ENCODE measurements at regions not wholly inside any gene's neighbourhood (a gene's known extent, or its start where the extent isn't known, plus 50 kb on each side); places are given as distances from the start of the nearest gene placed in this dataset.
"Not testable (repeated sequence)": the region's sequence is repeated elsewhere in the genome, so short reads cannot be mapped to it uniquely, and the experiment has no call there.

- DNase-seq = peak; percentile 52
Observed at GRCh38 chr9:13810510-13810909, 503.4 kb downstream of the NFIB start.

- no peak for DNase-seq
Observed at GRCh38 chr9:13809401-13809800, 504.5 kb downstream of the NFIB start.

GRCh38 chr9:13807118-13807517 lies 506.8 kb downstream of the NFIB start:
- DNase-seq = no peak

GRCh38 chr9:13806714-13807113 lies 507.2 kb downstream of the NFIB start:
- DNase-seq = peak; percentile 8

DNA sequence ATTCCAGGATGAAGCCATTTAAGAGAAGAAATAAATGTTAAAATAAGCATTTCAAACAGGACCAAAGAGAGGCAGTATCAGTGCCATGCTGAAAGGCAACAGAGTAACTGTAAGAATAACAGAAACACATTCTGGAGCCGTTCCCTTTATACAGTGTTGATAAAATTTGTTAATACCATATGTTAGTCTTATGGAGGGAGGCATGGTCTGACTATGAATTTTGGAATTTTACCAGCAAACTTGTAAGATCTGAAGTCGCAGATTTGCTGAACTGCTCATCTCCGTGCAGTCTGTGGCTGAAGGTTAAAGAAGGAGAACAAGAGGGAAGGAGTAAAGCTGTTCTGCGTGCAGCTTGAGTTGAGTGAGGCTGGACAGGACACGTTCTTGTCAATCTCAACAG lies 508.4 kb downstream of the NFIB start:
- no peak for DNase-seq

- DNase-seq = peak; percentile 94
Observed at GRCh38 chr9:13804532-13804931, 509.4 kb downstream of the NFIB start.

- no peak for DNase-seq
Observed at GRCh38 chr9:13800776-13801175, 513.2 kb downstream of the NFIB start.

DNA sequence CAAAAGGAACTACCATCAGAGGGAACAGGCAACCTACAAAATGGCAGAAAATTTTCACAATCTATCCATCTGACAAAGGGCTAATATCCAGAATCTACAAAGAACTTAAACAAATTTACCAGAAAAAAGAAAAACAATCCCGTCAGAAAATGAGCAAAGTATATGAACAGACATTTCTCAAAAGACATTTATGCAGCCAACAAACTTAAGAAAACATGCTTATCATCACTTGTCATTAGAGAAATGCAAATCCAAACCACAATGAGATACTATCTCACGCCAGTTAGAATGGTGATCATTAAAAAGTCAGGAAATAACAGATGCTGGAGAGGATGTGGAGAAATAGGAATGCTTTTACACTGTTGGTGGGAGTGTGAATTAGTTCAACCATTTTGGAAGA lies 516.2 kb downstream of the NFIB start:
- DNase-seq = not testable (repeated sequence)

GRCh38 chr9:13791816-13792215 lies 512.3 kb upstream of the MPDZ start:
- no peak for DNase-seq

DNA sequence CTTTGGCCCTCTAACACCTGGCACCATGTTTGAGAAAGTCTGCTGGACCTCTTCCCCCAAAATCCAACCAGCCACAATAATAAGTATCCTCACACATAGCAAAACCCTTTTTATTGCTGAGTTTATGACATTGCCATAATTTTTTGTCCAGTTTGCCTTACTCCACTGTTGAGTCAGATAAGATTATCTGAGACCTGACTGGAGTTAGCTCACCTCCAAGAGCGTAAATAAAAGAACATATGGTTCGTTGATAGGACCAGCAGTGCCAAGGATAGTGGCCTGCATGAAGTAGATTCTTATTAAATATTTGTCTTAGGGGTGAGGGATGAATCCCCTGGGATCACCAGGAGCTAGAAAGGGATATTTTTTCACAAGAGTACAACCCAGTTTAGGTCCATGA lies 510.6 kb upstream of the MPDZ start:
- no peak for DNase-seq

GRCh38 chr9:13787234-13787833 lies 507.8 kb upstream of the MPDZ start:
- no peak for DNase-seq

DNA sequence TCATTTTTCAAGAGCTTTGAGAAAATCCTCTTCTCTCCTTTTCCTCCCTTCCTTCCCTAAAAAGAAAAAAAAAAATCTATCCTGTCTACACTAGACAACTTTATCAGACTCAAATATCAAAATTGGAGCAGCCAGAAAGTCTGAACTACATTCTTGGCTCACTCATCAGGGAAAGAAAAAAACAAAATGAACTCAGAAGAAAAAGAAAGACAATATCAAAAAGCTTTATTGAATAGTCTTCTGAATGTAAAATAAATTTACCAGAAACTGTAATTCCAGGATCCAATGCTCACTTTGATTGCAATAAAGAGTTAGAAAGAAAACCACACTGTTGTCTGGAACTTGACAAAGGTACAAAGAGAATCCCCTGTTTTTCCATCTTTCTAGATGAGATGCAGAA lies 507.2 kb upstream of the MPDZ start:
- no peak for DNase-seq

GRCh38 chr9:13786131-13786530 lies 506.6 kb upstream of the MPDZ start:
- DNase-seq = no peak

- DNase-seq = no peak
Observed at GRCh38 chr9:13779106-13779505, 499.6 kb upstream of the MPDZ start.

- DNase-seq = peak; percentile 12
Observed at GRCh38 chr9:13778631-13779030, 499.1 kb upstream of the MPDZ start.

- no peak for DNase-seq
Observed at GRCh38 chr9:13770956-13771355, 491.5 kb upstream of the MPDZ start.

DNA sequence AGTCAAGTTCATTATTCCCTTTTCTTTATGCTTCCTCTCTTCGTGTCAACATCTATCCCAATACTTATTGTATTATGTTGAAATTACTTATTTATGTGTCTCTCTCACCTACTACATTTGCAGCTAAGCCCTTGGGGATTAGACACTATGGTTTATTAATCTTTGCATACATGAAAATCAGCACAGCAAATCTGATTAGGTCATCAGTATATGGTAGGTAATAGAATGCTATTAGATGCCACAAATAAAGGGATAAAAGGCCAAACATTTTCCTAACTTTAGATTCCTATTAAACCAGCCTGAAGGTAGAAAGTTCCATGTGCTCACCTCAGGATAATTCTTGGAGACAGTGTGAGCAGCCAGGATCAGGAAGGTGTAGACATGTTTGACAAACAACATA lies 490.1 kb upstream of the MPDZ start:
- DNase-seq = no peak

- no peak for DNase-seq
Observed at GRCh38 chr9:13769006-13769405, 489.5 kb upstream of the MPDZ start.

GRCh38 chr9:13762209-13762608 lies 482.7 kb upstream of the MPDZ start:
- no peak for DNase-seq

DNA sequence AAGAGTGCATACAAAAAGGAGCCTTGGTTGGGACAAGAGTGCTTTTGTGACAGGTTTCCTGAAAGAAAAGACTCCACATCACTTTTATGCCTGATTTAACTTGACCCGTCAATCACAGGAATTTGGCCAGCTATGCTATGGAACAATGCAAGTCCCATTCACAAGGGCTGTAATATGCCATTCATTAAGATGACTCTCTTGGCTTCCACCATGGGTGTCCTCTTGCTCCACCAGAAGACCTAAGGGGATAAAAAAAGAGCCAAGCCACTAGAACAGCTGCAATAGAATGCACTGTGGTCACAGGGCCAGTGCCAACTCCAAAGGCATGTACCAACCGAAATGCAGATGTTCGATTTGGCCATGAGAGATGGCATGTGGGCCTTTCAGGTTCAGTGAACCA lies 480.1 kb upstream of the MPDZ start:
- DNase-seq = no peak

DNA sequence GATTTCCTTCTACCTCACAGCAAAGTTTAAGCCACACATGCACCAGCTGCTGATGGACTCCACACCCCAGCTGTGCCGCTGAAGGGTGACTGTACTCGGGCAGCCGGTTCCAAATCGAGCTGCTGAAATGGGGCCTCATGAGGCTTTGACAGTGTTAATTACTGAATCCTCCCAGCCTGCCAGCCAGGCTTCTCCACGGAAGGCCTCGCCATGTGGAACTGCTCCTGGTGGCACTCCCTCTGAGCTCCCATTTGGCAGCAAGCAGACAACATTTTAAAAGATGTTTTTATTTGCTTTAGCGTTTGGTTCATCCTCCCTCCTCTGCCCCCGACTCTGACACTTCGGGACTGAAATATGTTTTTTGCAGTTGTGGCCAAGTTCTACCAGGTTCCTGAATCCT lies 479.4 kb upstream of the MPDZ start:
- DNase-seq = no peak

DNA sequence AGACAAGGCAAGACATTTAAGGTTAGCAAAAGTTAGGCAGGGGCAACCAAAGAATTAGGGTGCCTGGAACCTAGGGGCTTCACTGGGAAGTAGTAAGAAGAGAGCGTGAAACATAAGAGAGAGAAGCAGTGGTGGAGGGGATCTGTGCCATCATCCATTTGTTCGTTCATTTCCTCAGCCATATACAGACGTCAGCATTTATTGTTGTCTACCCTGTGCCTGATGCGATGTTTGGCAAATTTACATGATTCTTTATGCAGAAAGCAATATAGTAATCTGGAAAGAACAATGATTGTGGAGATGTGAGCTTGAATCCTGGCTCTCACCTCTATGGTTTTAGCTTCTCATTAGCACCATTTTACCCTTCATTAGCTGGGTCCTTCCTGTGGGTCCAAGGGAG lies 477.5 kb upstream of the MPDZ start:
- DNase-seq = no peak

DNA sequence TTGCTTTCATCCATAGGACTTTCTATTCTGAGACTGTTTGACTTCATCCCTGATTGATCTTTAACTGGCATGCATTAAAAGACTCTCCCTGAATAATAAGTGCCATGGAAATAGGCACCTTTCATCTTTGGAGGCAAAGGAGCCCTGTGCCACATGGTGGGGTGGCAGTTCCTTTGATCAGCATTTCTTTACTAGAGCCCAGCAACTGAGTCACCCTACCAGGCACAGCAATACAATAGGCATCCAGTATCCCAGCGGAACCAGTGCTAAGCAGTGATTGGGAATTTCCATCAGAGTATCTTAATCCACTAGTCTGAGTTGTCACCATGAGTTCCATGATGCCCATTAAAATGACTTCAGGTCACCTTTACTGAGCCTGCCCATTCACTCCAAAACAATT lies 476.1 kb upstream of the MPDZ start:
- DNase-seq = no peak

GRCh38 chr9:13750639-13751038 lies 471.1 kb upstream of the MPDZ start:
- DNase-seq = no peak

DNA sequence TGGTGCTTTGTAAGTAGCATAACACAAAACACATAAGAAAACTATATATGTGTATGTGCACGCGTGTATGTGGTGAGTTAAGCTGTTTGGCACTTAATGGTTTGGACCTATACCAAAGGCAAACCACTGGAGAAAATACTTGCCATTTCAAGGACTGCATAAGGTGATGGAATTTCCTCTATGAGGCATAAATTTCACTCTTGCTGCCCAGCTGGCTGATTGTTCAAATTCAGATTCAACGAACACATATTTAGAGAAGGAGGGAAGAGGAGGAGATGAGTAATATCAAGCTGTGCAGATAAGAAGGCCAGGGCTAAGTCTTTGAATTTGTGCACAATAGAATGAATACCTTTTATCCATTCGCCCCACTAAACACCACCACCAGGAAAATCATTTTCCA lies 470.6 kb upstream of the MPDZ start:
- DNase-seq = peak; percentile 99

- DNase-seq = no peak
Observed at GRCh38 chr9:13746876-13747275, 467.4 kb upstream of the MPDZ start.
